SK-MEL-5 (cell line): ENCODE measurements at regions not wholly inside any gene's neighbourhood (a gene's known extent, or its start where the extent isn't known, plus 50 kb on each side); places are given as distances from the start of the nearest gene placed in this dataset.

ENCODE experiments used
- DNase-seq: peaks from one replicate; pipeline ENCODE4 v3.0.0-alpha.2; 2016; ENCODE audit warnings: low read depth, low spot score
- in situ Hi-C: cut with HindIII; loops from 2 replicates; pipeline ENCODE4 v1.10.0; 2016; ENCODE audit warnings: low sequenced_read_pairs, high pct_unique_total_duplicates, low pct_unique_long_range_greater_than_20kb

GRCh38 chr17:11097121-11097520, 143.9 kb upstream of the SHISA6 start:
- in situ Hi-C loops: no loop called here

DNA sequence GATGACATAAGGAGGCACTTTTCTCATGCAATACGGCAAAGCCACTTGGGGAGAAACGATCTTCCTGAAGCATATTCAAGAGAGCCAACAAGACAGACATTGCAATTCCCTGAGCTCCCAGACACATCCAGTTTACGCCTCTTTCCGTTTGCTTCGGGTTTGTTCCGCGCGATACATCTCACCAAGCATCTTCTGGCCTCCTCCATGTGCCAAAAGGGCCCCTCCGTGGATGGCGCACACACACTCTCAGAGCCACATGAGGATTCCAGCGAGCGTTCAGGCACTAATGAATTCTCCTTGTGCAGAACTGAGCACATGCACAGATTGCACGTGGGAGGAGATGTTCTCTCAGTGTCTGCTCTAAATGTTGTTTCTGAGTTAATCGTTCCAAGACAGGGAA, 146.7 kb upstream of the SHISA6 start:
- DNase-seq: no peak
- in situ Hi-C loops: no loop called here

More at GRCh38 chr17:11097121-11097520, 143.9 kb upstream of the SHISA6 start:
- no peak for DNase-seq

GRCh38 chr17:11086646-11087340, 154.2 kb upstream of the SHISA6 start:
- in situ Hi-C loops: no loop called here
- DNase-seq: no peak

- in situ Hi-C loops: no loop called here
- DNase-seq: no peak
Observed at GRCh38 chr17:11082559-11082958, 158.5 kb upstream of the SHISA6 start.

GRCh38 chr17:11081342-11081741, 159.7 kb upstream of the SHISA6 start:
- in situ Hi-C loops: no loop called here
- DNase-seq: no peak

GRCh38 chr17:11077673-11078072, 163.3 kb upstream of the SHISA6 start:
- in situ Hi-C loops: no loop called here
- DNase-seq: no peak

GRCh38 chr17:11074451-11074850, 166.6 kb upstream of the SHISA6 start:
- in situ Hi-C loops: no loop called here
- DNase-seq: no peak

GRCh38 chr17:11056926-11057325, 184.1 kb upstream of the SHISA6 start:
- DNase-seq: no peak
- in situ Hi-C loops: no loop called here

- in situ Hi-C loops: no loop called here
- DNase-seq: no peak
Observed at GRCh38 chr17:11053846-11054245, 187.2 kb upstream of the SHISA6 start.

DNA sequence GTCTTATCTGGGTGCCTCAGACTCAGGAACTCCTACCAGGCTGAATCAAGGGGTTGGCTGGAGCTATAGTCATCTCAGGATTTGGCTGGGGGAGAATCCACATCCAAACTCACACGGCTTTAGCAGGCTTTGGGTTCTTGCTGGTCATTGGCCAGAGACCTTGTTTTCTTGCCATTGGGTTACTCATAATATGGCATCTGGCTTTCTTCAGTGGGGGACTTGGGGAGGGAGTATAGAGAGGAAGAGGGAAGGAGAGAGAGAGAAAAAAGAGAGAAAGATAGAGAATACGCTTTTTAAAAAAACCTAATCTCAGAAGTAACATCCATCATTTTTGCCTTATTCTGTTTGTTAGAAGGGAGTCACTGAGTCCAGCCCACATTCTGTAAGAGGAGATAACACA, 191.5 kb upstream of the SHISA6 start:
- in situ Hi-C loops: no loop called here
- no peak for DNase-seq

GRCh38 chr17:11047228-11047627, 193.8 kb upstream of the SHISA6 start:
- in situ Hi-C loops: no loop called here
- no peak for DNase-seq

GRCh38 chr17:11039342-11039741, 201.5 kb upstream of the PIRT start:
- in situ Hi-C loops: no loop called here
- no peak for DNase-seq

- in situ Hi-C loops: no loop called here
Observed at GRCh38 chr17:11035681-11036080, 197.8 kb upstream of the PIRT start.

GRCh38 chr17:11031787-11032186, 193.9 kb upstream of the PIRT start:
- DNase-seq: peak; percentile 33
- in situ Hi-C loops: no loop called here

More at GRCh38 chr17:11035681-11036080, 197.8 kb upstream of the PIRT start:
- no peak for DNase-seq

DNA sequence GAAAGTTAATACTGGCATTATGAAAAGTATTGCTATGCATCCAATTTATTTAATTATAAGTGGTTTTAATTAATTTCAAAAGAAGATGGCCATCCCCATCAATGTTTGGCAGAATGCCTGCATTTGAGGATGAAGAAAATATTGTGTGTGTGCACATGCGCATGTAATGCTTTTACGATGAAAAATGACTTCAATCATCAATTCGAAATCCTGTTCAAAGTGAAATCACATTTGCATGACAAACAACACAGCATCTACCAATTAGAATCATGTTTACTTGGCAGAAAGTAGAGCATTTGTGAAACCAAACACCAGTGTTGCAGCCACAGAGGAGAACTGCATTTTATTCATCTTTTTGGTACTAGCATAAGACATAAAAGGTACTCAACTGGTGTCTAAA, 191.9 kb upstream of the PIRT start:
- no peak for DNase-seq
- in situ Hi-C loops: no loop called here

- DNase-seq: no peak
- in situ Hi-C loops: no loop called here
Observed at GRCh38 chr17:11028349-11028748, 190.5 kb upstream of the PIRT start.

GRCh38 chr17:11026903-11027302, 189.0 kb upstream of the PIRT start:
- no peak for DNase-seq
- in situ Hi-C loops: no loop called here

GRCh38 chr17:11023639-11024479, 186.0 kb upstream of the PIRT start:
- in situ Hi-C loops: no loop called here
- DNase-seq: no peak

- in situ Hi-C loops: no loop called here
- no peak for DNase-seq
Observed at GRCh38 chr17:11006530-11006929, 168.6 kb upstream of the PIRT start.
